Activated CD8-positive, alpha-beta memory T cell treated with anti-CD3 and anti-CD28 coated beads, Interleukin-2, amount 50 U/mL, for 48 hours (primary cell): ENCODE measurements at regions not wholly inside any gene's neighbourhood (a gene's known extent, or its start where the extent isn't known, plus 50 kb on each side); places are given as distances from the start of the nearest gene placed in this dataset.

ENCODE experiments used
- DNase-seq: peaks from one replicate; pipeline ENCODE4 v3.0.0-alpha.2; 2020

DNA sequence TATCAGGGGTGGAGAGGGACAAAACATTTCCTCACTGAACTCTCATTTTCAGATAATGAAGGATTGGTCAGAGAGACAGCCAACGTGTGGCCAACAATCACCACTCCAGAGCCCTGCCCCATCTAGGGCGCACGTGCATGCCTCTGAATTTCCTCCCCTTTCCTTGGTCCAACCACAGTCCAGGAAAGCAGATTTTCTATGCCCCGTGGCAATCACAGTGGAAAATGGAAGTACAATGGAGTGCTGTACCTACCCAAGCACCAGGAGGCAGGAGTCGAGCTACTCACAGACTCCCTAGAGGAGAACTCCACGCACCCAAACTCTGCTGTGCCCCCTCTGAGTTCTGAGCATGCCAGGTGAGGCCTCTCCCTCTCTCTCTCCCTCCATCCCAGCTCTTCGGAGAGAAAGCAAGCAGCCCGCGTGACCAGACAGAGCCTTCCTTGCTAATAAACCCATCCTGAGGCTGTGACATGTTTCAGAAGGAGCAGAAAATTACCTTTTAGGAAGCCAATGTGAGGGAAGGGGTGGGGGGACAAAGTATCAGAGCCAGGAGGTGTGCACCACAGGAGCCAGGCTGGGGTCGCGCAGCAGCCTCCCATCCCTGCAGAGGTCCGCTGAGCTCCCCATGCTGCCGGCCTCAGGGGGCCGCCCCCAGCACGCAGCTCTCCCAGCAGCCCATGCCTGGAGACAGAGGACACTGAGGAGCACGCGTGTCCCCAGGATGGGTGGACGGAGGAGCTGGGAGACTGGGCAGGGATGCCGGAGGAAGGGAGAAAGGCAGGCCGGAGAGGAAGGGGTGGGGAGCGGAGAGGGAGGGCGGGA is 73.4 kb downstream of the PITPNM2 start:
- no peak for DNase-seq

DNA sequence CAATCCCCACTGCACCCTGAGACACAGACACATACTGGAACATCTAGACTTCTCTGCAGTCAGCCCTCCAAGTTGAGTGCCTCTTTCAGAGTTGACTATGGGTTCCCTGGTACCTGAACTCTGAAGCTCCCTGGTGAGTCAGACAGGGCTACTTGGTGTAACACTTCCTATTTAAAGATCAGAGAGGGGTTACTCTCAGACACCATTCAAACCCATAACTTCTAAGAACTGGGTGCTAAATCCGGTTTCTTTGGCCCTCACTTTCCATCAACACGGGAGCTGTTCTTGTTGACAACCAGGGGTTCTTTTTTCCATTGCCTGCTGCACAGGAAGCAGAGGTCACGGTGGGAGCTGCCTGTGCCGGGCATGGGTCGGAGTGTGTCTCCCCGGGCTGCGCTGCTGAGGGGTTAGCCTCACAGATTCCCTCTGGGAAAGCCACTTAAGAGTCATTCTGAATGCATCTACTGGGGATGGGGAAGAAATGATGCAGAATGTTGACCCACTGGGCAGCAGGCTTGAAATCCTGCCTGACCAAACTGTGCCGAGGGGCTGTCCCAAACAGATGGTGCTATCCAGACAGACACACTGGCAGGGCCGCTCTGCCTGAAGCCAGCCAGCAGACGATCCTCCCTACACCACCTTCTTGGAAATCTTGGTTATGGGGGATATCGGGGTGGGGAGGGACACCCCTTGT is 74.1 kb downstream of the PITPNM2 start:
- peak; percentile 70 for DNase-seq

DNA sequence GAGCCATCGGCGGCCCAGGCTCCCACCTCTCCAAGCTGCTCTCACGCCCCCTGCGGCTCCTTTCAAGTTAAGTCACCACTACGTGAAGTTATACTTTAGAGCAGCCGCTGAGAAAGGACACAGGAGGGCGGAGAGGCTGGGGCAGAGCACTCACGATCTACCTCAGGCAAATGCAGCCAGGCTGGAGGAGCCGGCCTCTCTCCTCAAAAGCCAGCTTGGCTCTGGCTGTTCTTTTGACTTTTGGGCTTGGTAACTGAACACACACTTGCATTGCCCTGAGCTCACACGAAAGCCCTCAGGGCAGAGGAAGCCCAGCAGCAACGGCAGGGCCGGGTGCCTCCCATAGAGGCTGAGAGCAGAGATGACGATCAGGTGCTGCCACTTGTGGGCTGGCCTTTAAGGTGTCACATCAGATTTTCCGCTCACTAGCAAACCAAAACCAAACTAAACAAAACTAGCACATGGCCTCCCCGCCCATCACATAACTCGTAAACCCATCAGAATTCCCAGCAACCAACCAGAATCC is 75.2 kb downstream of the PITPNM2 start:
- DNase-seq: peak; percentile 85

DNA sequence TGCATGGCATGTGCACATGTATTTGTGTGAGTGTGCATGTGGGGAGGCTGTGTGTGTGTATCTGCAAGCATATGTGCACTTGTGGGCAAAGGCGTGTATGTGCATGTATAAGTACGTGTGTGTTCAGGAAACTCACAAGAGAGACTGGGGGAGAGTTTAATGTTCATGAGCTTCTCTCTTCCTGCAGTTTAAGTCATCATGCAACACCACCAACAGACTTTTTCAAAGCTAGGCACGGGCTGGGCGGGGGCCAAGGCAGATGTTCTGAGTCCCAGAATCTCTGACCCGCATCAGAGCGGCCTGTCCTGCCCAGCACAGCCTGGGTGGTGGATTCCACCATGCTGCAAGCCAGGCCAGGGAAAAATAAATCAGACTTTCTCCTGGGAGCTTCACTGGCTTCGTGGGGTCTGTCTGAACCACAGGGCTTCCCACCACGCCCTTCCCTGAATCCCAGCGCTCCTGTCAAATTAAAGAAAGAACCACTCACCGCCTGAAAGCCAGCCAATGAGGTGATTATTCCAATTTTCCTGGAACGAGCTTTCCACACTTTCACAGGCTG is 75.7 kb downstream of the PITPNM2 start:
- DNase-seq: no peak

DNA sequence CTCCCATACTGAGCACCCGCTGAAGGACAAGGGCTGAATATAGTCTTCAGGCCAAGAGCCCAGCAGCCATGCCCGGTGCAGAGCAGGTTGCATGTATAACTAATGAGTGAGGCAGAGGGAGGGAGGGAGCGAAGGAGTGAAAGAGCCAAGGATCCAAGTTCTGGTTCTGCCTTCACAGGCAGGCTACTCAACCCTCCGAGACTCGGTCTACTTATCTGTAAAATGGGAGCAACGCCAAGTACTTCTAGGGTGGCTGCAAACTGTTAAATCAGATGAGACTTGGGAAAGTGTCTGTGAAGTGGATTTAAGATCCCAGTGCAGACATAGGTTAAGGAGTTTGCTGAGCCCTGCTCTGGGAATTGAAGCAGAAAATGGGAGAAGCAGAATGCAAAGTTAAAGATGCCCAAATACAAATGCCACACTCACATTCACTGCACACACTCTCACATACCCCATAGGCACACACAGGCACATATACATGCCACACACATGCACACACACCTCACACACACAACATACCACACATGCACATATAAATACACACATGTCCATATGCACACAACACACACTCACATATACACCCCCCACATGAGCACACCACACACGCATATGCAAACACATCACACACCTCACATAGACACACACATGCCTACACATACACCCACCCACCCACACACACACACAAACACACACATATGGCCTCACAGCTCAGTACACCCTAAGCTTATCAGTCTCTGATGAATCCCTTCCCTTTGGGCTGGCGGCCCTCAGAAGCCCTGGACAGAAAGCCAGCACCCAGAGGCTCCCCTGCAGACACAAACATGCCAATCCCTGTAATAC is 76.7 kb downstream of the PITPNM2 start:
- no peak for DNase-seq

DNA sequence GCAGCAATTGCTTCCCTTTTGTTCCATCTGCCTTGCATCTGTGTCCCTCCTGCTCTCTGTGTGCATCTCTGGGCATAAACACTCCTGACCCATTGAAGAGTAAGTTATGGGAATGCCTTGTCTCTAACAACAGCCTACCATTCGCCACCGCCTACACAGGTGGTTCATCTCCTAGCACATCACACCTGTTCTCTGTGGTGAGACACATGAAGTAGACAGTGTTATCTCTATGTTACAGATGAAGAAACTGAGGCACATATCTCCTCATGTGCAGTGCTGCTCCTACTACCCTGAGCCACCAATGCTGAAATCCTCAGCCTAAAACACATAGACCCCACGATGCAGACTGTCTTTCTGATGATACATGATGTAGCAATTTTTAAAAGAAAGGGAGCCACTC is 77.6 kb downstream of the PITPNM2 start:
- DNase-seq: no peak

DNA sequence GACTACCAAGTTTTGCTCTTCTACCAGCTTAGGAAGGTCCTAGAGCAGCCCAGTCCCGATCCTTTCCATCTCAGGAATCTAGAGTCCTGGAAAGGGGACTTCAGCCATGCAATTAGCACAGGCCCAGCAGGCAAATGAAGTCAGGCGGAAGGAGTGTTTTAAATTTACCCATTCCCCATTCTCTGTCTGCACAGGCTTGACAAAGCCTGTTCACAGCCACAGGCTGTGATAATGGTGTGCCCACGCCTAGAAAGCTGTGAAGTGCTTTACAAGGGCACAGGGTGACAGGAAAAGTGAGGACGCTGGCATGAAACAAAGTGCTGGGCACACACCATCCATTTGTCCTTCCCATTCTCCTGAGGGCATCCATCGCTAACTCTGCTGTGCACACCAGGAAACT is 79.0 kb downstream of the PITPNM2 start:
- no peak for DNase-seq

DNA sequence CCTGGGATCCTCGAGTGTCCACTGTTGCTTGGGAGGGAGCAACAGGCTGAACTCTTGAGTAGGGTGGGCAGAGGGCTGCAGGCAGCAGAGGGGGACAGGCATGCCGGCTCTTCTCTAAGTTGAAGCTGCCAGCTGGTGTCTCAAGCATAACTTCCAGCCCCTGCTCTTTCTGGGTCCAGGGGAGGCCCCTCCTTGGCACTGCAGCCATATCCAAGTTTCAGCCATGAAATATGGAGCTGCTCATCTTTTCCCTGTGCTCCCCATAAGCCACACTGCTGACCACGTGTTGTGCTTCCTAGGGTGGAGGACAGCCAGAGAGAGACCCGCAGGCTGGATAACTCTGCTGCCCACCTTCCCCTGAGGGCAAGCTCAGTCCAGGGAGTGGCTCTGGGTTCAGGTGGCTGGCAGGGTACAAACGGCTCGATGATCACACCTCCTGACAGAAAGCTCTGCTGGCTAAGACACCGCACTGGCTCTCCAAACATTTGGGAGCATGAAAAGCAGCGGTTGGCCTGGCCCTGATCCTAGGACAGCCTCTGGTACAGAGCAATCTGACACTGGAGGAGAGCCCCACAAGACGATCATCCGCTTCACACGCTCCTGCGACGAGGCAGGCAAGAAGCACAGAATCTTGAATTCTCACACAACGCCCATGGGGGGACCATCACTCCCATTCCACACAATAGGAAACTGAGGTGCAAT is 79.6 kb downstream of the PITPNM2 start:
- DNase-seq: no peak

DNA sequence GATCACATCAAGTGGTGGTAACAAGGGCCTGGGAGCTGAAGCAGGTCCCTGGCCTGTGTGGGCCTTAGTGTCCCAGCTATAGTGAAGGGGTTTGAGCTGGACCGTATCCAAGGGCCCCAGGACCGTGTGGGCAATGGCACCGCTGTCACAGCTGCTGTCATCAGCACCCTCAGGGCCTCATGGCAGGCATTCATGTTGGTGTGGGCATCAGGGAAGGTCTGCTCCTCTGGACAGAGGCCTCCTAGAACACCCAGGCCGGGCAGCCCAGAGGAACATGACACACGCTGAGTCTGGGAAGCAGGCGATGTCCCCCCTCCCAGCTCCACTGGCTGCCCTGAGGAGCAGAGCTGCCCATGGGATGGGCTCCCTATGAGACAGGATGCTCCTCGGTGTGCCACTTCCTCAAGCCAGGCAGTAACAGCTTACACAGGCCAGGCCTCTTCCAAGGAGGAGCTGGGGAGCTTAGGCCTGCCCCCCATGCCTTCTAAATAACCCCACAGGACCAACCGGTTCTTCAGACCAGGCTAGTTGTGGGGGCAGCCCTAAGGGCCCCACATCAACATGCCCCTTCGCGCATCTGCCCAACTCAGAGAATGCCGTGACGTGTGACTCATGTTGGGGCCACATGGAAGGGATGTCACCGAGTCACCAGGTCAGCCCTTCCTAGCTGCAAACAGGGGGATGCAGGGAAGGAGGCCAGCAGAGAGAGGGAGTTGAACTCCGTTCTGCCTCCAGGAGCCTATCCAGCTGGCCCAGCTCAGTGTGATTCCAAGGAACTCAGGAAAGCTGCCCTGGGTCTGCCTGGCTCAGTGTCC is 80.4 kb downstream of the PITPNM2 start:
- DNase-seq: no peak

DNA sequence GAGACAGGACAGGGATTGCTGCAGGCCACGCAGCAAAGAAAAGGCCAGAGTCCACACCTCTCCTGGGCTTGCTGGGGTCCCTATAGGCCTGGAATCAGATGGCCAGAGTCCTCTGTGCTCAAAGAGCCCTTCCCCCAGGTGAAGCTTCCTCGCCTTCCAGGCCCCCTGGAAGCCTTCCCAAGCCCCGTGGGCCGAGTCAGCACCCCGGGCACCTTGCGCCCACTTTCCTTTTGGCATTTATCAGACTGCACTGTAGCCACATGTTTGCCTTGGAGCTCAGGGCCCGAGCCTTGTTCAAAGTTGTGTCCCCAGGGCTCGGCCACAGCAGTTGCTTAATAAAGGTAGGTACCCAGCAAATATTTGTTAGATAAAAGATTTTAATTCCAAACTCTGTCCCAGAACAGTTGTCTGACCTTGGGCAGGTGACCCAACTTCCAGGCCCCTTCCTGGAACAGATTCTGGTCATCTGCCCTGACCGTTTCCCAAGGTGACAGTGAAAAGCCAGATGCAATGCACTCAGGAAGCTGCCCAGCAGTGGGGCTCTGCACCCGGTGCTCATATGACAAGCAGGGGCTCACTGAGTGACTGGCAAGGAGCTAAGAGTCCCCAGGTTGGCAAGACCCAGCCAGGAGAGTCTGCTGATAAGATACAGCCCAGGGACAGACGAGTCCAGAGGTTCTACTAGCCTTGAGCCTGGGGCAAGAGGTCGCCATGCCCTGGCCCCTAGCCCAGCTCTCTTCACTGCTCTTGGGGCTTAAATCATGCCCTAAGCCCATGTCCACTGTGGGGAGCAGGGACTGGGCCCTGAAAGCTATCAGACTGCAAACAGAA is 81.2 kb downstream of the PITPNM2 start:
- DNase-seq: no peak

DNA sequence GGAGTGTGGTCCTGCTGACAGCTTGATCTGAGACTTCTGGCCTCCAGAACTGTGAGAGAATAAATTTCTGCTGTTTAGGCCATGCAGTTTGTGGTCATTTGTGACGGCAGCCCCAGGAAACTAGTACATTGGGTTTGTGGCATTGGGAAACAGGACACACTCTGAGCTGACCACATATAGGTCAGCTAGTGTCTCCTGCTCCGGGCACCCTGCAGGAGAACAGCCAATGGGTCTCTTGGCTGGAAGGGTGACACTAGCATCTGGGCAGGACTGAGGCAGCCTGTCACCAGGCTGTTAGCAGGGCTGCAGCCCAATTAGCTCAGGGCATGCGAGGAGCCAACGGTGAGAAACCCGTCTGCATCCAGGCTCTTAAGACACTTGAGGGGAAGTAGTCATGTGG is 83.2 kb downstream of the PITPNM2 start:
- no peak for DNase-seq

DNA sequence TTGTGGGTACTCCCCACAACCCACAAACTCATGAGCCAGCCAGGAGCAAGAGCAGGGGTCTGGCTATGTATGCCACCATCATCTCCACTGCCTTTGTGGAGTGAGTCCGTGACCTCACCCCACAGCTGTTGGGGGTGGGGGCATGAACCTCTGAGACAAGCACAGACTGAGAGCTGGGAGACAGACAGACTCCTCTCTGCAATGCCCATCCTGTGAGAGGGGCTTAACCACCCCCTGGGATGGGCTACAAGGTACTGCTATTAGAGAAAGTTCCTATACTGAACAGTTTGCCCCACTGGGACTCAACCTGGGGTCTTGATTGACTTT is 84.5 kb downstream of the PITPNM2 start:
- DNase-seq: no peak

DNA sequence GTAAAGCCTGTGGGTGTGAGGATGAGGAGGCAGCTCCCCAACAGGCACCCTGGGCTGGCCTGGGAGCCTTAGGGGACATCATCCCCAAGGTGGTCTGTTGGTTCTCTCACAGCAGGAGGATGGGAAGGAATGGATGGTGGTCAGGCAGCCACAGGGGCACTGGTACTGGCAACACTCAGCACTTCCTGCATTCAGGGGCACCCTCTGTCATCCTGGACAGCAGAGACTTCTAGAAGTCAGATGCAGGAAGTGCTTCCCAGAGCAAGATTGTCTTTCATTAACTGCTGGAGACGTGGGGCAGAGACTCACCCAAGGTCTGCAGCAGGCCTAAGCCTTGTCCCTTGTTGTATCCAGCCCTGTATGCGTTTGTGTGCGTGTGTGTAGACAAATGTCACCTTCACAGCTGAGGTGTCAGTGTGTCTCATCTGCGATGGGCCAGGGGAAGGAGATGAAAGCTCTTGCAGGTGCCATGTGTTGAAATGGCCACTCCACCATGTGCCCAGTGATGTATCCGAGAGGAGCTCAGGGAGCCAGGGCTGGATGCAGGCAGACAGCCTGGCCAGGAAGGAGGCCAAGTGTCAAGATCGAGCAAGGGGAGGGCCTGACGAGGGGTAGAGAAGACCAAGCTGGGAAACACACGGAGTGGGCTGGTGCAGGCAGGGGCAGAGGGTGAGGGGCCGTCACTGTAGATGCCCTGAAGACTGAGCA is 85.1 kb downstream of the PITPNM2 start:
- no peak for DNase-seq

DNA sequence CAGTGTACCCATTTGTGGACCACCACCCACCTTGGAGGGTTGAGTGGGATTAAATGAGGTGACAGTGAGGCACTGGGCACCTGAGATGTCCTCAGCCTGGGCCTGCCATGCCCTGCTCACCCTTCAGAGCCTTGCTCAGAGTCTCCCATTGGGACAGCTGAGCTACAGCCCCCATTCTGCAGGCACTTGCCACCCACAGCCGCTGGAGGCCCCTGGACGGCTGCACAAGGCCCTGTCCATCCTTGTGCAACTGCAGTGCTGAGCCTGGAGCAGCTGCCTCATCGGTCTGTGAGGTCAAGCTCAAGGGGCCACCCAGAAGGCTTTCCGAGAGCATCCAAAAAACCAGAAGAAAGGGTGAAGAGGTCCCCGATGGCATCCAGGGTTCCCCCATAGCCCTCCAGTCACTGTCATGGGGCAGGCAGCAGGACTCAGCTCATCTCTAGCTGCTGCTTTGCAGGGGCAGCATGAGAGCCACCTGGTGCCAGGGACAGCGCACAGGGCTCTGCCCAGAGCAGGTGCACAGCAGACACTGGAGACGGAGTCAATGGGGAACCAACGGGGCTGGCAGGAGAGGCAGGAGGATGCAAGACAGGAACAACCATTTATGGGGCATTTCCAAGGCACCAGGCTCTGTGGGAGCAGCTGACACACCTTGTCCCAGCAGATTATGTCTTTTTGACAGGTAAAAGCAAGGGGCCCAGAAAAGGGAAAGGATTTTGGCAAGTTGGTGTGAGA is 84.6 kb downstream of the ARL6IP4 start:
- DNase-seq: no peak

DNA sequence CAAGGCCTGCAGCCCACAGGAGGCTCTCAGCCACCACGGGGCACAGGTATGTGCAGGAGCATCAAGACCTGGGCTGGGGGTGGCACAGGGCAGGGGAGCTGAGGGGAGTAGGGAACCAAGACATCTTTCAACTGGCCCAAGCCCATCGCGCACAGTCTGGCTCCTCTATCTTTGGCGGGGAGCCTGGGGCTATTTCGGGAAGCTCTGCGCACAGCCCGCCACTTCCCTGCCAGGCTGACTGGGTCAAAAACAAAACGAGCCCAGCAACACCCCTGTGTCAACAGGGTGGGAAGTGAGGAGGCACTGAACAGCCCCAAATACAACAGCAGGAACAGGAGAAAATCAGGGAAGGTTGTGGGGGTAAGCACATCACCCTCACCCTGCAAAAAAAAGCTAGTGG is 83.9 kb downstream of the ARL6IP4 start:
- no peak for DNase-seq

DNA sequence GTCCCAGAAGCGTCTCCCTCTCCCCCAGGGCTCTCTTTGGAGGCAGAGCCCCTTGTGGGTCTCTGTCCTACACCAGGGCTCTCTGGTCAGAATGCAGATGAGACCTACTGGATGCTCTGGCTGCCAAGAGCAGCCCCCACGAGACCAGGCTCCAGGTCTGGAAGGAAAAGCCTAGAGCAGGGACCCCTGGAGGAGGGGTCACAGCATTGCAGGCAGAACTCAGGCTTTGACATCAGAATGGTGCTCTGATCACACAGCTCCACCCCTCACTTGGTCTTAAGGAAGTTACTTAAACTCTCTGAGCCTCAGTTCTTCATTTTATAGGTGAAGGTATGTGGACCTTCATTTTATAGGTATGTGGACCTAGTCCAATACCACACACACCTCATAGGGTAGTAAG is 83.1 kb downstream of the ARL6IP4 start:
- DNase-seq: no peak

DNA sequence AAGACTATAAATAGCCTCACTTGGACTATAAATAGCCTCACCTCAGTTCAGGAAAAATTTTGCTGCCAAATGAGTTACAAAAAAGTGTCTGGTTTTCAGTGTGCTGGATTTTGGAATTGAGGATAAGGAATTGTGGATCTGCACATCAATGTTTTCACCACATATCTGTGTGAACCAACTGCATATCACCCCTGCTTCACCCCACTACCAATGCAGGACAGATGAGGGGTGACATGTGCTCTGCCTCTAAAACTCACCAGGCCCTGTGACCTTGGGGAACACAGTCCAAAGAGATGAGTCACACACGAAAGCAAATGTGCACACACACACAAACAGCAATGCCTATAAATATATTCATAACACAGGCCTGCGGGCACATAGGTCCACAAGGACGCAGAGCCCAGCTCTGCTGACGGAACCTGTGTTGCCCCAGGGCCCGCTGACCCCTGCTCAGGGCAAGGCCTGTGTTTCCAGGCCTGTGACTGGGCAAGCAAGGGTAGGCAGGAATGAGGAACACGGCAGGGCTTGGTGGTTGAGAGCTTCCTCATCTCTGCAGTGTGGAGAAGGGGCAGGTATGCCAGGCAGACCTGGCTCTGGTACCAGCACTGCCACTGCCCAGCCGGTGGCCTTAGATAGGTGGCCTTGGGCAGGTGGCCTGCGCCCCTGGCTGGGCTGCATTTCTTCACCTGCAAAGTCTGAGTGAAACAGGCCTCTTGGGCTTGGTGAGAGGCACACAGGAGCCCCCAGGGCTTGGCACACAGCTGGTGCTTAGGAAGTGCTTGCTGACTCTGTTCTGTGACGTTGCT is 82.4 kb downstream of the ARL6IP4 start:
- DNase-seq: no peak

DNA sequence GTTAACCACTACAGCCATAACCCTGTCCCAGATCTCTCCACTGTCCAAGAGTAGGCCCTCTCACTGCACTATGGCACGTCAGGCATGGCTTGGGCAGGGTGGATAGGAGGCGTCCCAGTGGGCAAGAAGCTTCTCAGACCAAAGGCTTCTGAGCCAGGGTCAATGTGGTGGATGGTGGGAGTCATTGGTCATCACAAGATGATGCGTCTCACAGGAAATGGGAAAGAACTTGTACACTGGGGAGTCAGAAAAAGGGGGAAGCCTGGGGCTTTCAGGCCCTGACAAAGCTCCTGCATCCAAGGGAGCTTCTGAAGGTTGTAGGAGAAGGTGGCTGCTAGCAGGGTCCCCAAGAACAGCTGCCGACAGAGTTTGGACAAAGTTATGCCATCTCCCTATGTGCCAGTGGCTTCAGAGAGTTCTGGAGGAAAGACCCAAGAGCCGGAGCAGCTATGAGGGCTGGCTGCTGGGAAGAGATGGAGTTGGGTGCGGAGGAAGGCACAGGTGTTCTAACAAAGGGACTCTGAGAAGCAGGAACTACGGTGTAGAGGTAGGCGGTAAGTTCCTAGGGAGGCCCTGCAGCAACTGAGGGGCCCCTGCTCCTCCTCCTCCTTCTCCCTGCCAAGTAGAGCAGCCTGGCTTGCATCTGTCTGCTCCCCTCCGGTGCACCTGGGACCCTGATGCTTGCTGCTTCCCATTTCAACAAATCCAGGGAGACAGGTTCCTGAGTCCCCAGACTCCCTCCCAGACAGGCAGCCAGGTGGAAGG is 81.1 kb downstream of the ARL6IP4 start:
- DNase-seq: no peak
